Type B pancreatic cell (in vitro differentiated cells): ENCODE measurements at regions not wholly inside any gene's neighbourhood (a gene's known extent, or its start where the extent isn't known, plus 50 kb on each side); places are given as distances from the start of the nearest gene placed in this dataset.
"Not testable (repeated sequence)": the region's sequence is repeated elsewhere in the genome, so short reads cannot be mapped to it uniquely, and the experiment has no call there.

ENCODE experiments used
- DNase-seq: peaks from one replicate; pipeline ENCODE4 v3.0.0; 2021; ENCODE audit warnings: mixed read lengths; ENCODE audit not compliant: unreplicated experiment; ENCODE audit errors: extremely low spot score
- H3K27ac Mint-ChIP-seq: 2 replicates; pipeline ENCODE4 v1.8.0; 2021; ENCODE audit warnings: mild to moderate bottlenecking, mixed read lengths
- H3K27me3 Mint-ChIP-seq: 2 replicates; pipeline ENCODE4 v1.8.0; 2021; ENCODE audit warnings: mixed read lengths
- H3K36me3 Mint-ChIP-seq: 2 replicates; pipeline ENCODE4 v1.8.0; 2021; ENCODE audit warnings: mixed read lengths
- H3K4me1 Mint-ChIP-seq: one replicate; pipeline ENCODE4 v1.8.0; 2021; ENCODE audit warnings: mixed read lengths; ENCODE audit not compliant: unreplicated experiment
- H3K4me3 Mint-ChIP-seq: 2 replicates; pipeline ENCODE4 v1.8.0; 2021; ENCODE audit warnings: mild to moderate bottlenecking, mixed read lengths
- H3K9me3 Mint-ChIP-seq: 2 replicates; pipeline ENCODE4 v1.8.0; 2021; ENCODE audit warnings: mixed read lengths
- TF ChIP-seq, protein P1 (sequence below): fragments of 200-600 bp; sonication (generic); conservative IDR thresholded peaks from 2 replicates; pipeline ENCODE4 v1.5.0; 2021; ENCODE audit warnings: antibody characterized with exemption, mild to moderate bottlenecking

DNA sequence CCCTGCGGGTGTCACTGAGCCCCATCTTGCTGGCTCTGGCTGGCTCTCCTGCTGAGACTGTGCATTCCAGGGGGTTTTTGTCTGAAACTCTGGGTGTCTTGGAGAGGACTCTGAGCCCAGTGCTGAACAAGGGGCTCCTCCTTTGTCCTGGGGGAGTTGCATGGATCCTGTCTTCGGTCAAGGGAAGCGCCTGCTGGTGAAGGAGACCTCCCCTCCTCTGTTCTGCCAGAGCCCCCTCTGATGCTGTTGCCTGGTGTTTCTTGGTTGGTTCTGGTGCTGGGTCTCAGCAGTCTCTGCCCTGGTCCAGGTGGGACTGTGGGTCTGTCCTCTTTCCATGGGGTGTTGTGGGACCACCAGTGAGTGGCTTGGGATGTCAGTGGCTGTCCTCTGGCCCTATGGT lies 380.9 kb downstream of the TMEM121 start:
- Mint-ChIP-seq H3K27ac (no peak overlapping the region), H3K4me1 (no peaks in the 10 kb centered on the region), H3K36me3 (no peaks in the 10 kb centered on the region), H3K9me3 (peaks cover 5% of the 10 kb centered on the region), H3K4me3 (no peak overlapping the region), H3K27me3 (no peaks in the 10 kb centered on the region)
- DNase-seq = no peak
- TF ChIP-seq, protein P1, sequence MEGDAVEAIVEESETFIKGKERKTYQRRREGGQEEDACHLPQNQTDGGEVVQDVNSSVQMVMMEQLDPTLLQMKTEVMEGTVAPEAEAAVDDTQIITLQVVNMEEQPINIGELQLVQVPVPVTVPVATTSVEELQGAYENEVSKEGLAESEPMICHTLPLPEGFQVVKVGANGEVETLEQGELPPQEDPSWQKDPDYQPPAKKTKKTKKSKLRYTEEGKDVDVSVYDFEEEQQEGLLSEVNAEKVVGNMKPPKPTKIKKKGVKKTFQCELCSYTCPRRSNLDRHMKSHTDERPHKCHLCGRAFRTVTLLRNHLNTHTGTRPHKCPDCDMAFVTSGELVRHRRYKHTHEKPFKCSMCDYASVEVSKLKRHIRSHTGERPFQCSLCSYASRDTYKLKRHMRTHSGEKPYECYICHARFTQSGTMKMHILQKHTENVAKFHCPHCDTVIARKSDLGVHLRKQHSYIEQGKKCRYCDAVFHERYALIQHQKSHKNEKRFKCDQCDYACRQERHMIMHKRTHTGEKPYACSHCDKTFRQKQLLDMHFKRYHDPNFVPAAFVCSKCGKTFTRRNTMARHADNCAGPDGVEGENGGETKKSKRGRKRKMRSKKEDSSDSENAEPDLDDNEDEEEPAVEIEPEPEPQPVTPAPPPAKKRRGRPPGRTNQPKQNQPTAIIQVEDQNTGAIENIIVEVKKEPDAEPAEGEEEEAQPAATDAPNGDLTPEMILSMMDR = no peak

GRCh38 chr14:105908006-105908405 lies 381.6 kb downstream of the TMEM121 start:
- DNase-seq = no peak
- Mint-ChIP-seq H3K27ac (no peak overlapping the region), H3K36me3 (no peaks in the 10 kb centered on the region), H3K27me3 (no peaks in the 10 kb centered on the region), H3K4me3 (no peak overlapping the region), H3K9me3 (peaks cover 5% of the 10 kb centered on the region), H3K4me1 (no peaks in the 10 kb centered on the region)
- TF ChIP-seq, protein P1 = no peak

GRCh38 chr14:105908481-105908911 lies 382.1 kb downstream of the TMEM121 start:
- H3K27ac Mint-ChIP-seq = no peak overlapping the region
- no peaks in the 10 kb centered on the region for H3K4me1 Mint-ChIP-seq
- H3K4me3 Mint-ChIP-seq = no peak overlapping the region
- no peaks in the 10 kb centered on the region for H3K36me3 Mint-ChIP-seq
- no peak for DNase-seq
- H3K9me3 Mint-ChIP-seq = peaks cover 5% of the 10 kb centered on the region
- TF ChIP-seq, protein P1 = no peak
- no peaks in the 10 kb centered on the region for H3K27me3 Mint-ChIP-seq

GRCh38 chr14:105909046-105909827 lies 382.9 kb downstream of the TMEM121 start:
- no peak for DNase-seq
- Mint-ChIP-seq H3K27ac (no peak overlapping the region), H3K36me3 (no peaks in the 10 kb centered on the region), H3K27me3 (no peaks in the 10 kb centered on the region), H3K4me3 (no peak overlapping the region), H3K9me3 (peaks cover 5% of the 10 kb centered on the region), H3K4me1 (no peaks in the 10 kb centered on the region)
- TF ChIP-seq, protein P1 = no peak

DNA sequence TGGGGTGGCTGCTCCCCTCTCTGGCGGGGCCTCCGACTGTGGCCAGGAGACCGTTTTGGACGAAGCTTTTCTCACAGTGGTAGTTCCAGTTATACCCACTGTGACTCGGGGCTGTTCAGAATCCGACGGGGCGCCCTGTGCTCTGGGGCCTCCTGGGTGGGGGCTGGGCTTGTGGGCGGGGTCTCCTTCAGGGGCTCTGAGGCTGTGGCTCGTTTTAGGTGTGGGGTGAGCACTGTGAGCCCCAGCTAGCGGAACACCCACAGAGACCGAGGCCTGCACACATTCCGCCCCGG lies 383.4 kb downstream of the TMEM121 start:
- not testable (repeated sequence) for H3K9me3 Mint-ChIP-seq, H3K4me3 Mint-ChIP-seq, H3K27me3 Mint-ChIP-seq, H3K4me1 Mint-ChIP-seq, DNase-seq, H3K27ac Mint-ChIP-seq, H3K36me3 Mint-ChIP-seq

DNA sequence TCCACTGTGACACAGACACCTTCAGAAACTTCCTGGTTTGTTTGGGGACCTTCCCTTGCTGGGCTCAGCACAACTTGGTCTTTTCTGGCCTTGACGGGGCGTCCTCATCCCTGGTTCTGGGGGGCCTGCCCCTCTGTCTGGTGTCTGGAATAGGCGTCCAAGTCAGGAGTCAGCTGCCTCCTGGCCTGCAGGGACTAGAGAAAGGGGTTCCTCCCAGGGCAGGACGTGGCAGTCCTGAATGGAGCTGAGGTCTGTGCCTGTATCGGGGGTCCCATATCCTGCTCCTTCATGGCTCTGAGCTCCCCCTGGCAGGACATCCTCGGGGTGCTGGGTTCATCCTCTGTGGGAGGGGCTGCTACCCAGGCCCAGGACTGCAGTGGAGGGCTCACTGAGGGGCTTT lies 384.0 kb downstream of the TMEM121 start:
- Mint-ChIP-seq H3K27me3 (no peaks in the 10 kb centered on the region), H3K4me3 (no peak overlapping the region), H3K4me1 (no peaks in the 10 kb centered on the region), H3K9me3 (peaks cover 6% of the 10 kb centered on the region), H3K36me3 (no peaks in the 10 kb centered on the region), H3K27ac (no peak overlapping the region)
- TF ChIP-seq, protein P1 = no peak
- DNase-seq = no peak
